Neural progenitor cell (in vitro differentiated cells): ENCODE measurements at regions not wholly inside any gene's neighbourhood (a gene's known extent, or its start where the extent isn't known, plus 50 kb on each side); places are given as distances from the start of the nearest gene placed in this dataset.

Experiments used
- DNase-seq: peaks from one replicate; pipeline ENCODE4 v3.0.0-alpha.2; 2016; ENCODE audit warnings: low spot score
- H2AFZ ChIP-seq: fragments of 200-600 bp; sonication (generic); replicated peaks from 2 replicates; pipeline ENCODE4 v1.6.1; 2016; ENCODE audit warnings: antibody characterized with exemption
- H3F3A ChIP-seq: fragments of 200-600 bp; sonication (generic); 2 replicates; pipeline ENCODE4 v1.6.1; 2016; ENCODE audit warnings: antibody characterized with exemption, low read depth
- H3K27ac ChIP-seq: fragments of 200-600 bp; sonication (generic); 2 replicates; pipeline ENCODE4 v1.5.1; 2016; ENCODE audit warnings: mild to moderate bottlenecking
- H3K27me3 ChIP-seq: fragments of 200-600 bp; sonication (generic); 2 replicates; pipeline ENCODE4 v1.6.1; 2016; ENCODE audit warnings: mild to moderate bottlenecking, moderate library complexity
- H3K36me3 ChIP-seq: fragments of 200-600 bp; sonication (generic); 2 replicates; pipeline ENCODE4 v1.5.1; 2016
- H3K4me1 ChIP-seq: fragments of 200-600 bp; sonication (generic); 2 replicates; pipeline ENCODE4 v1.6.1; 2016; ENCODE audit warnings: mixed run types
- H3K4me2 ChIP-seq: fragments of 200-600 bp; sonication (generic); 2 replicates; pipeline ENCODE4 v1.6.1; 2016
- H3K4me3 ChIP-seq: fragments of 200-600 bp; sonication (generic); 2 replicates; pipeline ENCODE4 v1.5.1; 2016
- H3K79me2 ChIP-seq: fragments of 200-600 bp; sonication (generic); 2 replicates; pipeline ENCODE4 v1.6.1; 2016; ENCODE audit warnings: low read depth
- H3K9ac ChIP-seq: fragments of 200-600 bp; sonication (generic); 2 replicates; pipeline ENCODE4 v1.6.1; 2016
- H3K9me3 ChIP-seq: fragments of 200-600 bp; sonication (generic); 2 replicates; pipeline ENCODE4 v1.5.1; 2016; ENCODE audit warnings: low read depth
- H4K20me1 ChIP-seq: fragments of 200-600 bp; sonication (generic); 2 replicates; pipeline ENCODE4 v1.6.1; 2016; ENCODE audit warnings: low read depth
- H3K27ac Mint-ChIP-seq: 3 replicates; pipeline ENCODE4 v1.8.0; 2021; ENCODE audit warnings: mixed read lengths
- H3K27me3 Mint-ChIP-seq: 2 replicates; pipeline ENCODE4 v1.8.0; 2022; ENCODE audit warnings: low read depth, mild to moderate bottlenecking, inconsistent platforms, moderate library complexity, mixed read lengths; ENCODE audit not compliant: insufficient read depth
- H3K36me3 Mint-ChIP-seq: 3 replicates; pipeline ENCODE4 v1.8.0; 2021; ENCODE audit warnings: mixed read lengths
- H3K4me1 Mint-ChIP-seq: 3 replicates; pipeline ENCODE4 v1.8.0; 2021; ENCODE audit warnings: mixed read lengths
- H3K4me3 Mint-ChIP-seq: 3 replicates; pipeline ENCODE4 v1.8.0; 2021; ENCODE audit warnings: mild to moderate bottlenecking, moderate library complexity, mixed read lengths
- H3K9me3 Mint-ChIP-seq: 3 replicates; pipeline ENCODE4 v1.8.0; 2020; ENCODE audit warnings: mixed read lengths
- CTCF ChIP-seq: fragments of 200-600 bp; sonication (generic); IDR thresholded peaks from 2 replicates; pipeline ENCODE4 v1.5.1; 2017; ENCODE audit warnings: antibody characterized with exemption, mild to moderate bottlenecking
- EZH2 ChIP-seq: fragments of 200-600 bp; sonication (generic); IDR thresholded peaks from 2 replicates; pipeline ENCODE4 v1.6.1; 2017; ENCODE audit warnings: antibody characterized with exemption, mild to moderate bottlenecking, moderate library complexity
- EZH2phosphoT487 ChIP-seq: fragments of 200-600 bp; sonication (generic); IDR thresholded peaks from 2 replicates; pipeline ENCODE4 v1.6.1; 2017; ENCODE audit warnings: antibody characterized with exemption

- no peaks in the 10 kb centered on the region for H4K20me1 ChIP-seq
- Mint-ChIP-seq H3K4me3 (no peak overlapping the region), H3K27ac (no peak overlapping the region), H3K27me3 (no peaks in the 10 kb centered on the region), H3K4me1 (peaks cover 4% of the 10 kb centered on the region), H3K9me3 (no peaks in the 10 kb centered on the region), H3K36me3 (no peaks in the 10 kb centered on the region)
- H3K9ac ChIP-seq = no peak overlapping the region
- no peaks in the 10 kb centered on the region for H3K9me3 ChIP-seq
- no peak for TF ChIP-seq EZH2phosphoT487
- no peak for TF ChIP-seq EZH2
- no peak for TF ChIP-seq CTCF
- H3K4me3 ChIP-seq = no peak overlapping the region
- DNase-seq = no peak
- no peaks in the 10 kb centered on the region for H3K27me3 ChIP-seq
- no peaks in the 10 kb centered on the region for H3F3A ChIP-seq
- H3K79me2 ChIP-seq = no peaks in the 10 kb centered on the region
- H3K4me1 ChIP-seq = no peaks in the 10 kb centered on the region
- H2AFZ ChIP-seq = no peak overlapping the region
- H3K36me3 ChIP-seq = no peaks in the 10 kb centered on the region
- H3K27ac ChIP-seq = no peak overlapping the region
- no peak overlapping the region for H3K4me2 ChIP-seq
Observed at GRCh38 chr9:119795395-119795794, 426.2 kb upstream of the BRINP1 start.

- H3K4me2 ChIP-seq = no peak overlapping the region
- H4K20me1 ChIP-seq = no peaks in the 10 kb centered on the region
- H3K9me3 ChIP-seq = no peaks in the 10 kb centered on the region
- Mint-ChIP-seq H3K27me3 (no peaks in the 10 kb centered on the region), H3K9me3 (no peaks in the 10 kb centered on the region), H3K36me3 (no peaks in the 10 kb centered on the region), H3K4me3 (no peak overlapping the region), H3K4me1 (peaks cover under 1% of the 10 kb centered on the region), H3K27ac (no peak overlapping the region)
- no peak overlapping the region for H2AFZ ChIP-seq
- no peaks in the 10 kb centered on the region for H3F3A ChIP-seq
- H3K4me3 ChIP-seq = no peak overlapping the region
- no peaks in the 10 kb centered on the region for H3K79me2 ChIP-seq
- no peak overlapping the region for H3K9ac ChIP-seq
- H3K36me3 ChIP-seq = no peaks in the 10 kb centered on the region
- TF ChIP-seq EZH2 (no peak), EZH2phosphoT487 (no peak), CTCF (no peak)
- DNase-seq = no peak
- H3K27ac ChIP-seq = no peak overlapping the region
- no peaks in the 10 kb centered on the region for H3K27me3 ChIP-seq
- H3K4me1 ChIP-seq = no peaks in the 10 kb centered on the region
Observed at GRCh38 chr9:119794836-119795235, 425.6 kb upstream of the BRINP1 start.

DNA sequence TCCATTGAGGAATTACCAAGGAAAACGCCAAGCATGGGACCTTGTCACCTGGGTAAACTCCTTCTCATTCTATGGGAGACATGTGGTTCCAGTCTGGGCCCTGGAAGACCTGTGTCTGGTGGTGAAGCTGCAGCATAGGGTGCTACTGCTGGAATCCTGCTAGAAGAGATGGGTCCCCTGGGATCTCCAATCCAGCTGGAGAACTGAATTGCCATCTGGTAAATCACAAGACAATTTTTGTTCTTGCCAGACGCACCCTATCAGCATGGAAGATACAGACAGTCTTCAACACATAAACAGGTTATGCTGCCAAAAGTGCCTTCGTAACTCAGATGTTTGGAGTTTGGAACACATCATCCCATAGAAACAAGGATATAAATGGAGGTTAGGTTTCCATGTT is 424.0 kb upstream of the BRINP1 start:
- TF ChIP-seq EZH2phosphoT487 = no peak
- TF ChIP-seq CTCF = no peak
- no peak for TF ChIP-seq EZH2
- Mint-ChIP-seq H3K4me1 (no peaks in the 10 kb centered on the region), H3K27me3 (no peaks in the 10 kb centered on the region), H3K4me3 (no peak overlapping the region), H3K36me3 (no peaks in the 10 kb centered on the region), H3K9me3 (no peaks in the 10 kb centered on the region), H3K27ac (no peak overlapping the region)
- Histone ChIP-seq H4K20me1 (no peaks in the 10 kb centered on the region), H3F3A (no peaks in the 10 kb centered on the region), H3K4me3 (no peak overlapping the region), H3K9ac (no peak overlapping the region), H3K27ac (no peak overlapping the region), H3K36me3 (no peaks in the 10 kb centered on the region), H2AFZ (no peak overlapping the region), H3K9me3 (no peaks in the 10 kb centered on the region), H3K4me1 (no peaks in the 10 kb centered on the region), H3K4me2 (no peak overlapping the region), H3K79me2 (no peaks in the 10 kb centered on the region), H3K27me3 (no peaks in the 10 kb centered on the region)
- no peak for DNase-seq

- no peak for TF ChIP-seq CTCF
- TF ChIP-seq EZH2 = no peak
- TF ChIP-seq EZH2phosphoT487 = no peak
- Histone ChIP-seq H2AFZ (no peak overlapping the region), H3K27ac (no peak overlapping the region), H3K4me2 (no peak overlapping the region), H3K4me3 (no peak overlapping the region), H3K9me3 (no peaks in the 10 kb centered on the region), H3K36me3 (no peaks in the 10 kb centered on the region), H3K4me1 (no peaks in the 10 kb centered on the region), H3K79me2 (no peaks in the 10 kb centered on the region), H4K20me1 (no peaks in the 10 kb centered on the region), H3F3A (no peaks in the 10 kb centered on the region), H3K27me3 (no peaks in the 10 kb centered on the region), H3K9ac (no peak overlapping the region)
- no peaks in the 10 kb centered on the region for H3K4me1 Mint-ChIP-seq
- H3K9me3 Mint-ChIP-seq = no peaks in the 10 kb centered on the region
- H3K4me3 Mint-ChIP-seq = no peak overlapping the region
- H3K27me3 Mint-ChIP-seq = no peaks in the 10 kb centered on the region
- no peak overlapping the region for H3K27ac Mint-ChIP-seq
- no peaks in the 10 kb centered on the region for H3K36me3 Mint-ChIP-seq
- DNase-seq = no peak
Observed at GRCh38 chr9:119792242-119792641, 423.0 kb upstream of the BRINP1 start.
